ENCODE measurements at regions not wholly inside any gene's neighbourhood (a gene's known extent, or its start where the extent isn't known, plus 50 kb on each side); places are given as distances from the start of the nearest gene placed in this dataset.

DNA sequence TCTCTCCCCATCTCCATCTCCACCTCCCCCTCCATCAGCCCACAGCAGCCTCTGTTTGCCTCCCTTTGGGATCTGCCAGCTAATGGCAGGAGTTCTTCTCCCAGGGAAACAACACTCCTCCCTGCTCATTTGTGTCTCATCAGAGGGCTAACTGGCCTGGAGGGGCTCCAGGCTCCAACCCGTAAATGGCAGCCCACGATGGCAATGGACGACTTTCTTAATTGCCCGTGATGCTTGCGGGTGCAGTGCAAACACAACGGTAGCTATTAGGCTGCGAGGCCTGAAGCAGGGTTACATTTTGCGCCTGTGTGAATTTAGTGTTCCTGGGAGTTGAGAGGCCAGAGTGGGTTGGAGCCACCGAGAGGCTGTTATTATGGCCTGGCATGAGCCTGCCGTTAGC is 285.1 kb downstream of the TNS1 start:
- TF ChIP-seq, protein P1, sequence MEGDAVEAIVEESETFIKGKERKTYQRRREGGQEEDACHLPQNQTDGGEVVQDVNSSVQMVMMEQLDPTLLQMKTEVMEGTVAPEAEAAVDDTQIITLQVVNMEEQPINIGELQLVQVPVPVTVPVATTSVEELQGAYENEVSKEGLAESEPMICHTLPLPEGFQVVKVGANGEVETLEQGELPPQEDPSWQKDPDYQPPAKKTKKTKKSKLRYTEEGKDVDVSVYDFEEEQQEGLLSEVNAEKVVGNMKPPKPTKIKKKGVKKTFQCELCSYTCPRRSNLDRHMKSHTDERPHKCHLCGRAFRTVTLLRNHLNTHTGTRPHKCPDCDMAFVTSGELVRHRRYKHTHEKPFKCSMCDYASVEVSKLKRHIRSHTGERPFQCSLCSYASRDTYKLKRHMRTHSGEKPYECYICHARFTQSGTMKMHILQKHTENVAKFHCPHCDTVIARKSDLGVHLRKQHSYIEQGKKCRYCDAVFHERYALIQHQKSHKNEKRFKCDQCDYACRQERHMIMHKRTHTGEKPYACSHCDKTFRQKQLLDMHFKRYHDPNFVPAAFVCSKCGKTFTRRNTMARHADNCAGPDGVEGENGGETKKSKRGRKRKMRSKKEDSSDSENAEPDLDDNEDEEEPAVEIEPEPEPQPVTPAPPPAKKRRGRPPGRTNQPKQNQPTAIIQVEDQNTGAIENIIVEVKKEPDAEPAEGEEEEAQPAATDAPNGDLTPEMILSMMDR (IDR thresholded peaks at IDR 0.05): no peak
- TF ChIP-seq POLR2A (IDR thresholded peaks at IDR 0.05): no peak
